ENCODE measurements at regions not wholly inside any gene's neighbourhood (a gene's known extent, or its start where the extent isn't known, plus 50 kb on each side); places are given as distances from the start of the nearest gene placed in this dataset.

- no peak for DNase-seq
These were observed 56.9 kb upstream of the HAAO start for GRCh38 chr2:42849311-42849710.

GRCh38 chr2:42848726-42849290, 56.4 kb upstream of the HAAO start:
- no peak for DNase-seq

GRCh38 chr2:42848265-42848664, 55.9 kb upstream of the HAAO start:
- DNase-seq, result no peak

DNA sequence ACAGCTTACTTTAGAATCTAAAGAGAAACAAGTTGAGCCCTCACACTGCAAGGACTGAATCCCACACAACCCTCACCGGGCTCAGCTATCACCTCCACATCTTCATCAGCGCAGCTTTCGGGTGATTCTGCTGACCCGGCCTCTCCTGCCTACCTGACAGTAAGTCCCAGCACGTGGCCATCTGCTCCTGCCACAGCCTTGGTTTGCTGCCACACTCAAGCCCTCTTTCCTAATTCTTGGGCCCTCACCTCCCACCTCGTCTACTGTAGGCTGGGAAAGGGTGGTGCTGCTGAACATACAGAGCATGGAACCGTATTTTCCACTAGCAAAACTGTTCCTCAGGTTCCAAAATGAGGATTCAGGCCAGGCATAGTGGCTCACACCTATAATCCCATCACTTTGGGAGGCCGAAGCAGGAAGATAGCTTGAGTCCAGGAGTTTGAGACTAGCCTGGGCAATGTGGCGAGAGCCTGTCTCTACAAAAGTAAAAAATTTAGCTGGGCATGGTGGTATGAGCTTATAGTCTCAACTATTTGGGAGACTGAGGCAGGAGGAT, 55.3 kb upstream of the HAAO start:
- DNase-seq, result no peak

- no peak for DNase-seq
These were observed 54.7 kb upstream of the HAAO start for GRCh38 chr2:42846932-42847595.

DNA sequence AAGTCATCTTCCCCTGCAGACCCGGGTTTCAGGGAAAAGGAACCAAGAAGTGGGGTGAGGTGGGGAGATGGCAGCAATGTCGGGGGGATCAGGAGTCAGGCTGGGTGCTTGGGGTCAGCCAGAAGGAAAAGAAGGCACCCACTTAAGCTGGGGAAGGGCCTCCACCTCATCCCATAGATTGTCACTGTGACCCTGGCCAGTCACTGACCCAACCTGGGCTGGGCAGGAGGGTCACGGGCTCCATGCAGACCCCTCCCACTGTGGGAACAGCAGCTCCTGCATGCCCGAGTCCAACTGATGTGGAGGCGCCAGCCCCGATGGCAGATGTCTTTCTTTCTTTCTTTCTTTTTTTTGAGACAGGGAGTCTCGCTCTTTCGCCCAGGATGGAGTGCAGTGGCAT, 53.6 kb upstream of the HAAO start:
- no peak for DNase-seq

- no peak for DNase-seq
These were observed 52.8 kb upstream of the HAAO start for GRCh38 chr2:42844901-42845821.

DNA sequence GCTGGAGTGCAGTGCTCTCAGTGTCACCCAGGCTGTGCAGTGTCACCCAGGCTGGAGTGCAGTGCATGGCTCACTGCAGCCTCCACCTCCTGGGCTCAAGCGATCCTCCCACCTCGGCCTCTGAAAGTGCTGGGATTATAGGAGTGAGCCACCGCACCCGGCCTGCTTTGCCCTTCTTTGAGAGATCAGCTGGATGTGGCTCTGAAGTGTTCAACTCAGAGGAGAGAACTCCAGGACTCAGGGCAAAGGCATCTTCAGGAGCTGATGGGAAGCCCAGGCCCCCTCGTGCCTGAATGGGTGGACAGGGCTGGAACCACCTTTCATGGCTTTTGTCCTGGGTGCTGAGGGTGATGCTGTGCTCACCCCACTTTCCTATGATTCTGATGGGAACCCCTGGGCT, 52.0 kb upstream of the HAAO start:
- no peak for DNase-seq

GRCh38 chr2:42843611-42844010, 51.2 kb upstream of the HAAO start:
- DNase-seq, result no peak

GRCh38 chr2:42843131-42843530, 50.7 kb upstream of the HAAO start:
- no peak for DNase-seq

DNA sequence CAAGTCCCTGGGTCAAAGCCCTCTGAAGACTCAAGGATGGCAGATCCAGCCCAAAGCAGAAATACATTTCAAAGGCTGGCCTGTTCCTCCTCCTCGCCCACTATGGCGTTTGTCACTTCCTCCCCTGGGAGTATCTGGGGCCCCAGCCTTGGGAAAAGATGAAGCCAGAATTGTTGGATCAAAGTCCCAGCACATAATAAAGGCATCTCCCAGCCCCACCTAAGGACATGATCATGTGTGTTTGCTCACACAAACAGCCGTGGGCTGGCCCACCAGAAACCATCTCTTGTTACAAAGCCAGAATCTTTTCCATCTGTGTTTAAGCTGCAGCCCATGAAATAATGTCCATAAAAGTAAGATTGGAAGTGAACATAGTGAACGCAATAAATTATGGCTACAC, 50.1 kb upstream of the HAAO start:
- no peak for DNase-seq
